ENCODE measurements at regions not wholly inside any gene's neighbourhood (a gene's known extent, or its start where the extent isn't known, plus 50 kb on each side); places are given as distances from the start of the nearest gene placed in this dataset.

DNA sequence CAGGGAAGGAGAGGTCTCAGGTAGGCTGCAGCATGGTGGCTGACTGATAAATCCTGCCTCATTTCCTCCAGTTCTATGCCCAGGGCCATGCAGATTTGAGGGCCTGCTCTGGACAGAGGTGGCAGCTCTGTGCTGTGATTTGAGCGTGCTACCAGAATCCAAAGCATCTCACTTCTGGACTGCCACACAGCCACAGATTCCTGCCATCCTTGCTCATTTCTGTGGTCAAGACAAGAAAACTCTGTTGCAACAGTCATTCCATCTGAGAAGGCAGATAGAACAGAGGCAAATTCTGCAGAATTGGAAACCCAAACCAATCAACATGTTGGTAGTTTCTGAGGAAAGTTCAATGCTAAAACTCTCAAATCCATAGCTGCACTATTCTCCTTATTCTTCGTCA lies 102.8 kb upstream of the GALNT2 start:
- Histone ChIP-seq H3K27ac (ENCODE audit: low read length) (no peak overlapping the region), H3K27me3 (ENCODE audit: insufficient read depth, low read depth, low read length) (no peaks in the 10 kb centered on the region), H3K9me2 (ENCODE audit: insufficient read depth, low read length) (no peaks in the 10 kb centered on the region), H3K9ac (ENCODE audit: low read length) (no peak overlapping the region), H3K36me3 (ENCODE audit: insufficient read depth, low read length) (no peaks in the 10 kb centered on the region), H3K9me3 (ENCODE audit: low read length) (no peaks in the 10 kb centered on the region), H3K79me2 (replicated peaks; ENCODE audit: insufficient read depth, low read length) (no peaks in the 10 kb centered on the region), H3K4me2 (ENCODE audit: low read length) (no peak overlapping the region), H2AFZ (ENCODE audit: low read depth, low read length) (no peak overlapping the region), H3K4me3 (ENCODE audit: low read length) (no peak overlapping the region), H4K20me1 (ENCODE audit: insufficient read depth) (no peaks in the 10 kb centered on the region), H3F3A (ENCODE audit: insufficient read depth, low read length, poor library complexity, severe bottlenecking) (no peaks in the 10 kb centered on the region)
- TF ChIP-seq MXI1 (conservative IDR thresholded peaks at IDR 0.05; ENCODE audit: poor library complexity, severe bottlenecking), result no peak
- no peak for TF ChIP-seq SMC3 (conservative IDR thresholded peaks at IDR 0.05; ENCODE audit: poor library complexity)
- TF ChIP-seq EZH2 (IDR thresholded peaks at IDR 0.05; ENCODE audit: borderline replicate concordance, insufficient read depth, low read length, poor library complexity, severe bottlenecking), result no peak
- TF ChIP-seq TAF1 (IDR thresholded peaks at IDR 0.05; ENCODE audit: low read depth), result no peak
- TF ChIP-seq POLR2AphosphoS5 (IDR thresholded peaks at IDR 0.05), result no peak
- TF ChIP-seq, protein P1, sequence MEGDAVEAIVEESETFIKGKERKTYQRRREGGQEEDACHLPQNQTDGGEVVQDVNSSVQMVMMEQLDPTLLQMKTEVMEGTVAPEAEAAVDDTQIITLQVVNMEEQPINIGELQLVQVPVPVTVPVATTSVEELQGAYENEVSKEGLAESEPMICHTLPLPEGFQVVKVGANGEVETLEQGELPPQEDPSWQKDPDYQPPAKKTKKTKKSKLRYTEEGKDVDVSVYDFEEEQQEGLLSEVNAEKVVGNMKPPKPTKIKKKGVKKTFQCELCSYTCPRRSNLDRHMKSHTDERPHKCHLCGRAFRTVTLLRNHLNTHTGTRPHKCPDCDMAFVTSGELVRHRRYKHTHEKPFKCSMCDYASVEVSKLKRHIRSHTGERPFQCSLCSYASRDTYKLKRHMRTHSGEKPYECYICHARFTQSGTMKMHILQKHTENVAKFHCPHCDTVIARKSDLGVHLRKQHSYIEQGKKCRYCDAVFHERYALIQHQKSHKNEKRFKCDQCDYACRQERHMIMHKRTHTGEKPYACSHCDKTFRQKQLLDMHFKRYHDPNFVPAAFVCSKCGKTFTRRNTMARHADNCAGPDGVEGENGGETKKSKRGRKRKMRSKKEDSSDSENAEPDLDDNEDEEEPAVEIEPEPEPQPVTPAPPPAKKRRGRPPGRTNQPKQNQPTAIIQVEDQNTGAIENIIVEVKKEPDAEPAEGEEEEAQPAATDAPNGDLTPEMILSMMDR (IDR thresholded peaks at IDR 0.05; ENCODE audit: poor library complexity, severe bottlenecking), result no peak
- TF ChIP-seq RAD21 (conservative IDR thresholded peaks at IDR 0.05), result no peak
- no peak for TF ChIP-seq EP300 (conservative IDR thresholded peaks at IDR 0.05; ENCODE audit: poor library complexity, severe bottlenecking)
- TF ChIP-seq, protein P2, sequence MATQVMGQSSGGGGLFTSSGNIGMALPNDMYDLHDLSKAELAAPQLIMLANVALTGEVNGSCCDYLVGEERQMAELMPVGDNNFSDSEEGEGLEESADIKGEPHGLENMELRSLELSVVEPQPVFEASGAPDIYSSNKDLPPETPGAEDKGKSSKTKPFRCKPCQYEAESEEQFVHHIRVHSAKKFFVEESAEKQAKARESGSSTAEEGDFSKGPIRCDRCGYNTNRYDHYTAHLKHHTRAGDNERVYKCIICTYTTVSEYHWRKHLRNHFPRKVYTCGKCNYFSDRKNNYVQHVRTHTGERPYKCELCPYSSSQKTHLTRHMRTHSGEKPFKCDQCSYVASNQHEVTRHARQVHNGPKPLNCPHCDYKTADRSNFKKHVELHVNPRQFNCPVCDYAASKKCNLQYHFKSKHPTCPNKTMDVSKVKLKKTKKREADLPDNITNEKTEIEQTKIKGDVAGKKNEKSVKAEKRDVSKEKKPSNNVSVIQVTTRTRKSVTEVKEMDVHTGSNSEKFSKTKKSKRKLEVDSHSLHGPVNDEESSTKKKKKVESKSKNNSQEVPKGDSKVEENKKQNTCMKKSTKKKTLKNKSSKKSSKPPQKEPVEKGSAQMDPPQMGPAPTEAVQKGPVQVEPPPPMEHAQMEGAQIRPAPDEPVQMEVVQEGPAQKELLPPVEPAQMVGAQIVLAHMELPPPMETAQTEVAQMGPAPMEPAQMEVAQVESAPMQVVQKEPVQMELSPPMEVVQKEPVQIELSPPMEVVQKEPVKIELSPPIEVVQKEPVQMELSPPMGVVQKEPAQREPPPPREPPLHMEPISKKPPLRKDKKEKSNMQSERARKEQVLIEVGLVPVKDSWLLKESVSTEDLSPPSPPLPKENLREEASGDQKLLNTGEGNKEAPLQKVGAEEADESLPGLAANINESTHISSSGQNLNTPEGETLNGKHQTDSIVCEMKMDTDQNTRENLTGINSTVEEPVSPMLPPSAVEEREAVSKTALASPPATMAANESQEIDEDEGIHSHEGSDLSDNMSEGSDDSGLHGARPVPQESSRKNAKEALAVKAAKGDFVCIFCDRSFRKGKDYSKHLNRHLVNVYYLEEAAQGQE (IDR thresholded peaks at IDR 0.05; ENCODE audit: borderline replicate concordance), result no peak

DNA sequence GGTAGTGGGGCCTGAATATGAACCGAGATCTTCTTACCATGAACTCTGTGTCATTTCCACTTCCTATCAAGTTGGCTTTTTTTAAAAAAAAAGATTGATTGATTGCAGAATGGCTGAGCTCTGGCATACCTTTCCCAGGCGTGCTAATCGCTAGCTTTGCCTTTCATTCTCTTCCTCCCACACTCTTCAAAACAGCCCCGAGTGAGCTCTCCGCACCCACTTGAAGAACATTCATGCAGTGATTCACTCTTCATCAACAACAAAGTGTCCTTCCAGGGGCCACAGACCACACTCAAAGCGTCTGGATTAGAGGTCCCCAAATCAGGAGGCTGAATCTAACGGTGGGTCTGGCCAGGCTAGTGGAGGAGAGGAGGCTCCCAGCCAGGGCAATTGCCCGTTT lies 96.3 kb upstream of the GALNT2 start:
- Histone ChIP-seq H3K27ac (ENCODE audit: low read length) (no peak overlapping the region), H3K9ac (ENCODE audit: low read length) (no peak overlapping the region), H3K4me3 (ENCODE audit: low read length) (no peak overlapping the region), H3K9me2 (ENCODE audit: insufficient read depth, low read length) (no peaks in the 10 kb centered on the region), H3K9me3 (ENCODE audit: low read length) (no peaks in the 10 kb centered on the region), H3K27me3 (ENCODE audit: insufficient read depth, low read depth, low read length) (no peaks in the 10 kb centered on the region), H3K36me3 (ENCODE audit: insufficient read depth, low read length) (no peaks in the 10 kb centered on the region), H3K4me2 (ENCODE audit: low read length) (no peak overlapping the region), H3K79me2 (replicated peaks; ENCODE audit: insufficient read depth, low read length) (no peaks in the 10 kb centered on the region), H2AFZ (ENCODE audit: low read depth, low read length) (no peak overlapping the region), H3F3A (ENCODE audit: insufficient read depth, low read length, poor library complexity, severe bottlenecking) (no peaks in the 10 kb centered on the region), H4K20me1 (ENCODE audit: insufficient read depth) (no peaks in the 10 kb centered on the region)
- no peak for TF ChIP-seq POLR2AphosphoS5 (IDR thresholded peaks at IDR 0.05)
- no peak for TF ChIP-seq MXI1 (conservative IDR thresholded peaks at IDR 0.05; ENCODE audit: poor library complexity, severe bottlenecking)
- no peak for TF ChIP-seq SMC3 (conservative IDR thresholded peaks at IDR 0.05; ENCODE audit: poor library complexity)
- no peak for TF ChIP-seq TAF1 (IDR thresholded peaks at IDR 0.05; ENCODE audit: low read depth)
- no peak for TF ChIP-seq EP300 (conservative IDR thresholded peaks at IDR 0.05; ENCODE audit: poor library complexity, severe bottlenecking)
